HG03469 (cell line): ENCODE measurements at regions not wholly inside any gene's neighbourhood (a gene's known extent, or its start where the extent isn't known, plus 50 kb on each side); places are given as distances from the start of the nearest gene placed in this dataset.
"Not testable (repeated sequence)": the region's sequence is repeated elsewhere in the genome, so short reads cannot be mapped to it uniquely, and the experiment has no call there.

Experiments used
- ATAC-seq: cut with Tn5 transposase; IDR thresholded peaks from one replicate; pipeline ENCODE4 v1.9.1; 2021; ENCODE audit warnings: mild to moderate bottlenecking, moderate library complexity, moderate number of reproducible peaks; ENCODE audit not compliant: unreplicated experiment

GRCh38 chr20:11162026-11162775 lies 488.4 kb upstream of the JAG1 start:
- ATAC-seq: no peak

DNA sequence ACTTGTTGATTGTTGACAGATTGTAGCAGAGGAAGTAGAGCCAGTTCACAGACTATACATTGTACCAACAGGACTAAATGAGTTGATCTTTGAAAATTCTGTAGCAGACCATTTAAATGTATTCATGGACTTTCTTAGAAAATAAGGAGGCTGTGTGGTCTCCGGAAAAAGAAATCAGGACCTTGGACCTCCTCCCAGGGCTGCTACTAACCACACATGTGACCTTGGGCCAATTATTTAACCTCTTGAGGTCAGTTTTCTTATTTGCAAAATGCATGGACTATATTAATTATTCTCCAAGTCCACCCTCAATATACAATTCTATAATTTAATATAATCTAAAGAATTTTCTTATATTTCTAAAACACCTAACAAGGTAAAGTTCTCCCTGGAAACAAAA lies 492.0 kb upstream of the JAG1 start:
- no peak for ATAC-seq

DNA sequence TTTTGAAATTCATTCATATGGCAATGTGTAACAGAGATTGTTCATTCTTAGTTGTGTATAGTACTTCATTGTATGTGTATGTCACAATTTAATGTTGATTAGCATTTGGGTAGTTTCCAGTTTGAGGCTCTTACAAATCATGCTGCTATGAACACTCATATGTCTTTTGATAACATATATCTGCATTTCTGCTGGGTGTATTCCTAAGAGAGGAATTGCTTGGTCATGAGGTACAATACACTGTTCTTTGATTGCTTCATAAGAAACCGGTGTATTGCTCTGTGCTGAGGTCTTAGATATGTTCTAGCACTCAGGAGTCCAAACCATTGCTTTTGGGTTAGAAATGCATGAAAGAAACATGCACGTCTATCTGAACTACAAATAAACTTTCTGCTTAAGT lies 492.9 kb upstream of the JAG1 start:
- no peak for ATAC-seq

- no peak for ATAC-seq
These were observed 494.2 kb upstream of the JAG1 start for GRCh38 chr20:11168026-11168425.

- ATAC-seq: no peak
These were observed 496.2 kb upstream of the JAG1 start for GRCh38 chr20:11170025-11170424.

- ATAC-seq: no peak
These were observed 496.8 kb upstream of the JAG1 start for GRCh38 chr20:11170565-11170964.

DNA sequence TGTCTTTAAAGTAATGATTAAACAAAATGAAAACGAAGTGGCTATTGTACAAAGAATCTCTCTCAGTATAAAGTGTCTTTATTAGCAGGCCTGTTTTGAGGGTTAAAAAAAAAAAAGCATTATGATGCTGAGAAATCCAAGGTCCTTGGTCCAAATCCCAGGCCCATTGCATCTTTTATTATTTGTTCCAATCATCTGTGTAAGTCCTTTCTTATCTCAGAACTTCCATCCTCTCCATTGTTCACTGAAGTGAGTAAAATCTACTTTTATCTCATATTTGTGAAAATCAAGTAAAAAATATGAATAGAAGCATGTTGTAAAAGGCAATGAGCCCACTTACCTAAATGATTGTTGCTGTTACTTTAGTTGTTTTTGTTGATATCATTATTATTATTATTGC lies 499.1 kb upstream of the JAG1 start:
- ATAC-seq: no peak

GRCh38 chr20:11173916-11174315 lies 500.1 kb upstream of the JAG1 start:
- ATAC-seq: no peak

GRCh38 chr20:11174861-11175260 lies 501.1 kb upstream of the JAG1 start:
- ATAC-seq: no peak

DNA sequence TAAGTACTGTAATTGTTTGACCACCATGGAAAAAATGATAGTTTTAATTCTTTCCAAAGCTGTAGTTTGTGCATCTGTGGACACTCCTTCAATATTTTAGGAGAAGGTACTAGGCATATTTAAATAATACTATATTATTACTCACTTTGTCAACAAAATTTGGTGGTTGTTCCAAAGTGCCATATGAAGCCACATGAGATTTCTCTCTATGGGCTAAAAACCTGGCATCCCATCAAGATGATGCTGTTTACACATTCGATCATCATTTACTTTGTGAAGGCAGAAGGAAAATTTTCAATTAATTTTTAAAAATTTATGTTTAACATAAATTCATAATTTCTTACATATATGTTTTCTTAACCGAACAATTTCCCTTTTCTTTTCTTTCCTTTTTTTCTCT lies 502.6 kb upstream of the JAG1 start:
- no peak for ATAC-seq

DNA sequence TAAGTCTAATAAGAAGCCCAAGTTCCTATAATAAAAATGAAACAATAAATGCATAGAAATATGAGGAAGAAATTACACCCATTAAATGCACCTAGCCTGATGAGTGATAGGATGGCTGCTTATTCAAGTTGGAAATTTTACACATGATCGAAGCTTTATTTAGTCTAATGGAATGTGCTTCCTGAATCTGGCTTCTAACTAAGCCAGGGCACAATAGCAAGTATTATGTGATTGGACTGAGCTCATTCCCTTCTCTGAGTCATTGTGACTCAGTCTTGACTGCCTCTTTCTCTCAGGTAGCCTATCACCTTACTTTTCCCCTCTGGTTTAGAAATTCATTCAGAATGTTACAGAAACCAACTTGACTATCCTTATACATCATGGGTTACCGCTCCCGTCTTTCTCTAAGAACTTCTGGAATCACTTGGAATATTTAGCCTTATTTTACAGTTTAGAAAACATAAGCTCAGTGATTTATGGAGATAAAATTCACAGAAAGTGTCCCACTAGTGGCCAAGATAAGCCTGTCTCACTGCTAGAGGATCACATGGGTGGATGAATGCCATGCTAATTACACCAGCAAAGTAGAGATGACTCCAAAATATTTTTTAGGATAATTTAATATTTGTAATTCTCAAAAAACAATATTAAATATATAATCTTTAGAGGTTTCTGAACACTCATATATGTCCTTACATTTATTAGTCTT lies 505.3 kb upstream of the JAG1 start:
- ATAC-seq: no peak

GRCh38 chr20:11180186-11180585 lies 506.4 kb upstream of the JAG1 start:
- ATAC-seq: no peak

DNA sequence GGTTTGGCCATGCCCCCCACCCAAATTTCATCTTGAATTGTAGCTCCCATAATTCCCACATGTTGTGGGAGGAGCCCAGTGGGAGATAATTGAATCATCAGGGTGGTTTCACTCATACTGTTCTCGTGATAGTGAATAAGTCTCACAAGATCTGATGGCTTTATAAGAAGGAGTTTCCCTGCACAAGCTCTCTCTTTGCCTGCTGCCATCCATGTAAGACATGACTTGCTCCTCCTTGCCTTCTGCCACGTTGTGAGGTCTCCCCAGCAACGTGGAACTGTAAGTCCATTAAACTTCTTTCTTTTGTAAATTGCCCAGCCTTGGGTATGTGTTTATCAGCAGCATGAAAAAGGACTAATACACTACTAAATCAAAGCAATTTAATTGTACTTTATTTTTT lies 507.3 kb upstream of the JAG1 start:
- not testable (repeated sequence) for ATAC-seq

DNA sequence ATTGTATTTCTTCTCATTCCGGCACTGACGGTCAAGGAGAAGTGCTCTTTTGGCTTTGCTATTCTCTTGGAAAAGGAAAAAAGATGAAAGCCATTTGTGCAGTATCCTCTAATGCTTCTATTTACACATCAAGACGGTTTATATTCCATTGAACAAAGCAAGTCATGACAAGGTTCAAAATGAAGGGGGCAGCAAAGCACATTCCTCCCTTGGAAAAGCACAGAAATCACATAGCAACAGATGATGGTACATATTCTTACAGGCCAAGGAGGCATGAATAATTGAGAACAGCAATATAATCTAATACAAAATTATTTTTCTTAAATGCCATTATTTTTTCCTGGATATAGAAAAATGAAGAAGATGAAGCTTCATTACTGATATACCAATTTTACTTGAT lies 508.2 kb upstream of the JAG1 start:
- ATAC-seq: no peak

- ATAC-seq: no peak
These were observed 508.9 kb upstream of the JAG1 start for GRCh38 chr20:11182720-11183119.

- ATAC-seq: no peak
These were observed 512.7 kb upstream of the JAG1 start for GRCh38 chr20:11186301-11187008.

GRCh38 chr20:11188843-11189603 lies 515.2 kb upstream of the JAG1 start:
- ATAC-seq: no peak

GRCh38 chr20:11190741-11191140 lies 516.9 kb upstream of the JAG1 start:
- ATAC-seq: no peak

GRCh38 chr20:11192106-11192505 lies 518.3 kb upstream of the JAG1 start:
- no peak for ATAC-seq

- no peak for ATAC-seq
These were observed 519.4 kb upstream of the JAG1 start for GRCh38 chr20:11193241-11193640.

- no peak for ATAC-seq
These were observed 521.4 kb upstream of the JAG1 start for GRCh38 chr20:11195169-11195568.
